Trophoblast cell (in vitro differentiated cells and primary cell): ENCODE measurements at regions not wholly inside any gene's neighbourhood (a gene's known extent, or its start where the extent isn't known, plus 50 kb on each side); places are given as distances from the start of the nearest gene placed in this dataset.

Experiments used
- DNase-seq, 2 donors: peaks; one replicate each; pipeline ENCODE4 v3.0.0-alpha.2; 2016
- H2AFZ ChIP-seq: 2 replicates; pipeline ENCODE4 v1.6.1; 2013; ENCODE audit warnings: low read length, moderate library complexity, mild to moderate bottlenecking; ENCODE audit not compliant: insufficient read depth, poor library complexity
- H2AK5ac ChIP-seq: 2 replicates; pipeline ENCODE4 v1.6.1; 2013; ENCODE audit warnings: mild to moderate bottlenecking, low read length
- H2BK120ac ChIP-seq: 2 replicates; pipeline ENCODE4 v1.6.1; 2013; ENCODE audit warnings: low read length, mild to moderate bottlenecking, moderate library complexity; ENCODE audit not compliant: insufficient read depth, poor library complexity
- H2BK12ac ChIP-seq: 2 replicates; pipeline ENCODE4 v1.6.1; 2013; ENCODE audit warnings: mild to moderate bottlenecking, low read length, moderate library complexity
- H2BK5ac ChIP-seq: 2 replicates; pipeline ENCODE4 v1.6.1; 2013; ENCODE audit warnings: low read length, low read depth, moderate library complexity, mild to moderate bottlenecking; ENCODE audit not compliant: poor library complexity
- H3K14ac ChIP-seq: 2 replicates; pipeline ENCODE4 v1.6.1; 2013; ENCODE audit warnings: mild to moderate bottlenecking, low read length
- H3K18ac ChIP-seq: 2 replicates; pipeline ENCODE4 v1.6.1; 2013; ENCODE audit warnings: mild to moderate bottlenecking, low read length
- H3K23ac ChIP-seq: 2 replicates; pipeline ENCODE4 v1.6.1; 2013; ENCODE audit warnings: low read length
- H3K27ac ChIP-seq: 2 replicates; pipeline ENCODE4 v1.5.1; 2013; ENCODE audit warnings: low read depth, mild to moderate bottlenecking, inconsistent platforms, low read length, moderate library complexity
- H3K27me3 ChIP-seq: 2 replicates; pipeline ENCODE4 v1.6.1; 2013; ENCODE audit warnings: inconsistent platforms, mild to moderate bottlenecking, low read length, moderate library complexity; ENCODE audit not compliant: insufficient read depth
- H3K36me3 ChIP-seq, 2 experiments: 1 replicate in 1 of 2; 2 replicates in 1 of 2; pipeline ENCODE4 v1.6.1; 2013; ENCODE audit warnings: low read length in 2 of 2, mild to moderate bottlenecking in 2 of 2, moderate library complexity in 1 of 2; ENCODE audit not compliant: insufficient read depth in 2 of 2, control insufficient read depth in 1 of 2
- H3K4ac ChIP-seq: 2 replicates; pipeline ENCODE4 v1.6.1; 2013; ENCODE audit warnings: low read depth, mild to moderate bottlenecking, low read length, moderate library complexity
- H3K4me1 ChIP-seq, 2 experiments: 1 replicate in 1 of 2; 2 replicates in 1 of 2; pipeline ENCODE4 v1.6.1; 2013; ENCODE audit warnings: low read length in 2 of 2, mild to moderate bottlenecking in 2 of 2, moderate library complexity in 1 of 2; ENCODE audit not compliant: insufficient read depth in 2 of 2, control insufficient read depth in 1 of 2
- H3K4me2 ChIP-seq: 2 replicates; pipeline ENCODE4 v1.6.1; 2013; ENCODE audit warnings: inconsistent platforms, mild to moderate bottlenecking, low read length, moderate library complexity
- H3K4me3 ChIP-seq: 2 replicates; pipeline ENCODE4 v1.5.1; 2013; ENCODE audit warnings: mild to moderate bottlenecking, low read depth, low read length, inconsistent platforms
- H3K79me1 ChIP-seq: one replicate; pipeline ENCODE4 v1.6.1; 2013; ENCODE audit warnings: low read length
- H3K79me2 ChIP-seq: 2 replicates; pipeline ENCODE4 v1.6.1; 2013; ENCODE audit warnings: low read length, mild to moderate bottlenecking; ENCODE audit not compliant: control insufficient read depth, insufficient read depth, poor library complexity
- H3K9ac ChIP-seq: 2 replicates; pipeline ENCODE4 v1.6.1; 2013; ENCODE audit warnings: mild to moderate bottlenecking, low read length
- H3K9me3 ChIP-seq: 2 replicates; pipeline ENCODE4 v1.6.1; 2013; ENCODE audit warnings: low read depth, mild to moderate bottlenecking, control low read depth, inconsistent platforms, low read length; ENCODE audit not compliant: insufficient read depth
- H4K12ac ChIP-seq: 2 replicates; pipeline ENCODE4 v1.6.1; 2013; ENCODE audit warnings: low read depth, mild to moderate bottlenecking, low read length, moderate library complexity
- H4K8ac ChIP-seq: 2 replicates; pipeline ENCODE4 v1.6.1; 2013; ENCODE audit warnings: low read depth, mild to moderate bottlenecking, low read length, moderate library complexity
- H4K91ac ChIP-seq: one replicate; pipeline ENCODE4 v1.6.1; 2013; ENCODE audit warnings: low read depth, mild to moderate bottlenecking, low read length, moderate library complexity
- WGBS: extraction: QIAGEN DNeasy Blood & Tissue Kit; methylation state at CpG from one replicate; pipeline ENCODE4 v1.1.7; 2013; ENCODE audit warnings: missing lambda C conversion rate; ENCODE audit not compliant: insufficient read length, insufficient coverage; ENCODE audit errors: extremely low coverage; 5-methylcytosine and 5-hydroxymethylcytosine counted together

- no peak overlapping the region for H3K4me2 ChIP-seq
- no peak overlapping the region for H2AK5ac ChIP-seq
- no peak overlapping the region for H3K23ac ChIP-seq
- no peak overlapping the region for H3K18ac ChIP-seq
- H3K4ac ChIP-seq: no peak overlapping the region
- no peak overlapping the region for H2BK120ac ChIP-seq
- H4K8ac ChIP-seq: no peak overlapping the region
- H3K79me1 ChIP-seq: no peaks in the 10 kb centered on the region
- H3K27ac ChIP-seq: no peak overlapping the region
- 93% methylated on average over 3 of the region's 8 CpGs for WGBS
- H3K9ac ChIP-seq: no peak overlapping the region
- no peaks in the 10 kb centered on the region for H3K9me3 ChIP-seq
- no peak overlapping the region for H4K91ac ChIP-seq
- H3K4me3 ChIP-seq: no peak overlapping the region
- H3K14ac ChIP-seq: no peak overlapping the region
- no peaks in the 10 kb centered on the region for H3K27me3 ChIP-seq
- H3K36me3 ChIP-seq: no peaks in the 10 kb centered on the region
- no peak overlapping the region for H4K12ac ChIP-seq
- no peak for DNase-seq
- no peaks in the 10 kb centered on the region for H3K4me1 ChIP-seq
- no peaks in the 10 kb centered on the region for H3K79me2 ChIP-seq
- H2AFZ ChIP-seq: no peak overlapping the region
- H2BK12ac ChIP-seq: no peak overlapping the region
- no peak overlapping the region for H2BK5ac ChIP-seq
Observed at GRCh38 chr3:5553203-5553602, 365.7 kb downstream of the EDEM1 start.

- Histone ChIP-seq H2AFZ (no peak overlapping the region), H3K79me2 (no peaks in the 10 kb centered on the region)
Observed at GRCh38 chr3:5554245-5554747, 366.8 kb downstream of the EDEM1 start.

GRCh38 chr3:5560199-5560598 is 372.7 kb downstream of the EDEM1 start:
- no peaks in the 10 kb centered on the region for H3K36me3 ChIP-seq
- no peak overlapping the region for H3K4me2 ChIP-seq
- H3K4me3 ChIP-seq: no peak overlapping the region
- no peaks in the 10 kb centered on the region for H3K79me1 ChIP-seq
- no peak overlapping the region for H2BK5ac ChIP-seq
- WGBS: no CpG with 5 or more reads among the region's 1 CpG
- no peak overlapping the region for H3K14ac ChIP-seq
- H4K91ac ChIP-seq: no peak overlapping the region
- H3K27ac ChIP-seq: no peak overlapping the region
- H3K9me3 ChIP-seq: no peaks in the 10 kb centered on the region
- H2BK120ac ChIP-seq: no peak overlapping the region
- no peak overlapping the region for H3K9ac ChIP-seq
- H3K79me2 ChIP-seq: no peaks in the 10 kb centered on the region
- H4K8ac ChIP-seq: no peak overlapping the region
- no peak overlapping the region for H3K23ac ChIP-seq
- no peaks in the 10 kb centered on the region for H3K27me3 ChIP-seq
- H2AFZ ChIP-seq: no peak overlapping the region
- H2AK5ac ChIP-seq: no peak overlapping the region
- H3K18ac ChIP-seq: no peak overlapping the region
- no peak overlapping the region for H3K4ac ChIP-seq
- no peak overlapping the region for H4K12ac ChIP-seq
- H2BK12ac ChIP-seq: no peak overlapping the region
- no peak for DNase-seq
- no peaks in the 10 kb centered on the region for H3K4me1 ChIP-seq

More at GRCh38 chr3:5554245-5554747, 366.8 kb downstream of the EDEM1 start:
- H3K23ac ChIP-seq: no peak overlapping the region
- no peaks in the 10 kb centered on the region for H3K9me3 ChIP-seq
- no peak overlapping the region for H3K4me2 ChIP-seq
- H3K18ac ChIP-seq: no peak overlapping the region
- no peaks in the 10 kb centered on the region for H3K36me3 ChIP-seq
- no peak overlapping the region for H3K14ac ChIP-seq
- H4K12ac ChIP-seq: no peak overlapping the region
- H2BK120ac ChIP-seq: no peak overlapping the region
- no peak overlapping the region for H3K9ac ChIP-seq
- H2BK12ac ChIP-seq: no peak overlapping the region
- no peak overlapping the region for H2BK5ac ChIP-seq
- H3K4ac ChIP-seq: no peak overlapping the region
- no peak for DNase-seq
- H3K4me3 ChIP-seq: no peak overlapping the region
- H4K91ac ChIP-seq: no peak overlapping the region
- H2AK5ac ChIP-seq: no peak overlapping the region
- H3K79me1 ChIP-seq: no peaks in the 10 kb centered on the region
- H4K8ac ChIP-seq: no peak overlapping the region
- H3K27ac ChIP-seq: no peak overlapping the region
- no peaks in the 10 kb centered on the region for H3K4me1 ChIP-seq
- H3K27me3 ChIP-seq: no peaks in the 10 kb centered on the region

GRCh38 chr3:5563537-5564277 is 376.2 kb downstream of the EDEM1 start:
- Histone ChIP-seq H3K27ac (no peak overlapping the region), H3K9me3 (no peaks in the 10 kb centered on the region), H3K9ac (no peak overlapping the region), H3K14ac (no peak overlapping the region), H2AK5ac (no peak overlapping the region), H4K91ac (no peak overlapping the region), H2BK5ac (no peak overlapping the region), H3K27me3 (no peaks in the 10 kb centered on the region), H3K18ac (no peak overlapping the region), H3K4ac (no peak overlapping the region), H3K4me2 (no peak overlapping the region), H3K36me3 (no peaks in the 10 kb centered on the region), H3K4me3 (no peak overlapping the region), H4K12ac (no peak overlapping the region), H2AFZ (no peak overlapping the region), H3K79me2 (no peaks in the 10 kb centered on the region), H3K23ac (no peak overlapping the region), H3K79me1 (no peaks in the 10 kb centered on the region), H3K4me1 (no peaks in the 10 kb centered on the region), H2BK120ac (no peak overlapping the region), H4K8ac (no peak overlapping the region), H2BK12ac (no peak overlapping the region)
- DNase-seq: no peak
- no CpG with 5 or more reads among the region's 7 CpGs for WGBS
